CD8-positive, alpha-beta memory T cell (primary cell): ENCODE measurements at regions not wholly inside any gene's neighbourhood (a gene's known extent, or its start where the extent isn't known, plus 50 kb on each side); places are given as distances from the start of the nearest gene placed in this dataset.

Experiments used
- CTCF ChIA-PET: fragments of 350-600 bp; sonication (Branson Sonifier 250); formaldehyde crosslinking; loops from one replicate; lab custom pipeline; 2021; ENCODE audit warnings: antibody characterized with exemption; lab: Charles Lee
- POLR2A ChIA-PET: fragments of 350-600 bp; sonication (Branson Sonifier 250); formaldehyde crosslinking; loops from one replicate; lab custom pipeline; 2021; ENCODE audit warnings: antibody characterized with exemption; lab: Charles Lee
- DNase-seq, 5 donors: peaks; one replicate each; pipeline versions ENCODE4 v3.0.0 to v3.0.0-alpha.2; 2020 to 2022; ENCODE audit warnings: mixed read lengths in 1 of 5
- H3K27ac ChIP-seq: one replicate; pipeline ENCODE4 v1.7.0; 2013; ENCODE audit warnings: low read depth, mild to moderate bottlenecking, low read length, moderate library complexity
- H3K27me3 ChIP-seq: 2 replicates; pipeline ENCODE4 v1.7.0; 2013; ENCODE audit warnings: low read length, mild to moderate bottlenecking; ENCODE audit not compliant: insufficient read depth, poor library complexity, severe bottlenecking
- H3K36me3 ChIP-seq: 2 replicates; pipeline ENCODE4 v1.7.0; 2013; ENCODE audit warnings: mild to moderate bottlenecking, low read length, moderate library complexity; ENCODE audit not compliant: insufficient read depth
- H3K4me1 ChIP-seq: 2 replicates; pipeline ENCODE4 v1.7.0; 2013; ENCODE audit warnings: mild to moderate bottlenecking, low read length, moderate library complexity; ENCODE audit not compliant: insufficient read depth
- H3K4me3 ChIP-seq: 2 replicates; pipeline ENCODE4 v1.7.0; 2013; ENCODE audit warnings: mild to moderate bottlenecking, low read length
- H3K9me3 ChIP-seq: 2 replicates; pipeline ENCODE4 v1.7.0; 2013; ENCODE audit warnings: mild to moderate bottlenecking, low read length
- H3K27ac Mint-ChIP-seq, 8 donors: one replicate each; pipeline ENCODE4 v1.8.0; 2020 to 2021; ENCODE audit warnings: mixed read lengths in 8 of 8, mild to moderate bottlenecking in 6 of 8, inconsistent platforms in 3 of 8, moderate library complexity in 3 of 8
- H3K27me3 Mint-ChIP-seq, 2 donors: one replicate each; pipeline ENCODE4 v1.8.0; 2020 to 2021; ENCODE audit warnings: mixed read lengths in 2 of 2, mild to moderate bottlenecking in 1 of 2, moderate library complexity in 1 of 2
- H3K36me3 Mint-ChIP-seq, 3 donors: one replicate each; pipeline ENCODE4 v1.8.0; 2020 to 2021; ENCODE audit warnings: mixed read lengths in 3 of 3, inconsistent platforms in 1 of 3, mild to moderate bottlenecking in 1 of 3
- H3K4me1 Mint-ChIP-seq, 3 donors: one replicate each; pipeline ENCODE4 v1.8.0; 2020 to 2021; ENCODE audit warnings: mixed read lengths in 3 of 3, inconsistent platforms in 1 of 3, mild to moderate bottlenecking in 1 of 3
- H3K4me3 Mint-ChIP-seq, 7 donors: one replicate each; pipeline ENCODE4 v1.8.0; 2020 to 2021; ENCODE audit warnings: mixed read lengths in 7 of 7, mild to moderate bottlenecking in 6 of 7, moderate library complexity in 4 of 7, inconsistent platforms in 2 of 7
- H3K9me3 Mint-ChIP-seq, 5 donors: one replicate each; pipeline ENCODE4 v1.8.0; 2020 to 2022; ENCODE audit warnings: mixed read lengths in 5 of 5, mild to moderate bottlenecking in 3 of 5, moderate library complexity in 2 of 5, inconsistent platforms in 1 of 5

DNA sequence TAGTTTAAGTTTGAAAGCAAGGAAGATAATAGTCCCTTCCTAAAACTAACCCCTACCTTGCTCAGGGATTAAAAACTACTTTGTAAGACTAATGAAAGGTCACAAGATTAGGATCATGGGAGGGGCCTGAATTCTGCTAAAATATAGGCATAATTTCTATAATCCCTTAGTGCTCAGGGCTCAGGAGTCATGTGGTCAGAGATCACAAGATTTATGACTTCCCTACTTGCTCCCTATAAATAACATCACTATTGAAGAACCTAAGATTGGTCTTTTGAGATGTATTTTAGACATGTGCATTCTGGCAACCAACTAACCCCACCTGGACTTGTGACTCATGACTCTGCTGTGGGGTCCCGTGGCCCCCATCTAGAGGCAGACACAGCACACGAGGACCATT, 81.1 kb downstream of the STMND1 start:
- no peak for DNase-seq
- Mint-ChIP-seq H3K9me3 (peaks cover 0 to 4% (median 0%) of the 10 kb centered on the region in 5 donors), H3K36me3 (no peaks in the 10 kb centered on the region), H3K27ac (no peak overlapping the region), H3K4me1 (no peaks in the 10 kb centered on the region), H3K4me3 (no peak overlapping the region), H3K27me3 (peaks cover 21 to 28% of the 10 kb centered on the region in 2 donors)
- POLR2A ChIA-PET: no interaction called here
- Histone ChIP-seq H3K27me3 (no peaks in the 10 kb centered on the region), H3K27ac (no peak overlapping the region), H3K4me3 (no peak overlapping the region), H3K4me1 (no peaks in the 10 kb centered on the region), H3K9me3 (no peaks in the 10 kb centered on the region), H3K36me3 (no peaks in the 10 kb centered on the region)
- CTCF ChIA-PET: no interaction called here

DNA sequence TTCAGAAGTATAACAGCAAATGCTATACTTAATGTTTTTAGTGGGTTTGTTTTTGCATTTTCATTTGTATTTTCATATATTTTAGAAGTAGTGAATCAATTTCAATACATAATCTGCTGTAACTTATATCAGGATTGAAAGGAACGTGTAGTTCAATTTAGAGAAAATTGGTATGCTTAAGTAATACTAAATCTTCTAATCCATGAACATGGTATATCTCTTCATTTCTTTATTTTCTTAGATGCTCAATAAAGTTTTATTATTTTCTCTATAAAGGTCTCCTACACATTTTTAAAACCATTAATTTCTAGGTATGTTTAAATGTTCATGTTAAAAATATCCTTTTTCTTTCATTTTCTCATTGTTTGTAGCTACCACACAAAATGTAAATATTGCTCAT, 85.1 kb downstream of the STMND1 start:
- no peak for DNase-seq

DNA sequence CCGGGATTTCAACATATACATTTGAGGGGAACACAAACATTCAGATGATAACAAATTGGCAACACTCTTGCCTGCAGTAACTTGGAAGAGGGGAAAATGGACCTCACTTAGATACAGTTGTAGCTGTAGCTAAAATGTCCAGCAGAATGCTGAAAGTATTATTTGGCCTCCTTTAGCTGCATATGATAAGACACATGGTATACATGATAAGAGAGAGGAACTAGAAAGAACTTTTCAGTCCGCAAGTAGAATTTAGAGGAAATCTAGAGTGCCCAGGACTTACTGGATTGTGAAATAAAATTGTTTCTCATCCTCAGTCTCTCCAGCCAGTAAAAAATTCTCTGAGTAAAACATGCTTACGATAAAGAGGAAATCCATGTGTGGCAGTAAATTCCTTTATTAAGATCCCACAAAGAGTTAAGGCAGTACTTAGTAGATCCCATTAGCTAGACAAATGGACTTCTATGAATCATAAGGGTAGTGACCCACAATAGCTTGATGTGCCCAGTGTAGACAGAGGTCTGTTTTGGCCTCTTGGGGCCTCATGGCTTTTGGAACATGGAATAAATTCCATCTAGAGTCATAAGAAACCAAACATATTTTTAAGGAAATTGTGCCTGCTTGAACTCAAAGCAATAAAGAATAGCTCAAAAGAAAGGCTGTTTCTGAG, 87.9 kb upstream of the RBM24 start:
- Histone ChIP-seq H3K4me1 (no peaks in the 10 kb centered on the region), H3K4me3 (no peak overlapping the region), H3K27me3 (no peaks in the 10 kb centered on the region), H3K27ac (no peak overlapping the region), H3K36me3 (no peaks in the 10 kb centered on the region), H3K9me3 (no peaks in the 10 kb centered on the region)
- CTCF ChIA-PET: no interaction called here
- POLR2A ChIA-PET: no interaction called here
- H3K4me1 Mint-ChIP-seq: no peaks in the 10 kb centered on the region
- peaks cover 4 to 7% of the 10 kb centered on the region in 2 donors for H3K27me3 Mint-ChIP-seq
- H3K36me3 Mint-ChIP-seq: no peaks in the 10 kb centered on the region
- peaks cover 0 to 2% (median 0%) of the 10 kb centered on the region in 5 donors for H3K9me3 Mint-ChIP-seq
- DNase-seq: no peak
- no peak overlapping the region for H3K4me3 Mint-ChIP-seq
- no peak overlapping the region for H3K27ac Mint-ChIP-seq

More for the DNA sequence above, 85.1 kb downstream of the STMND1 start:
- Mint-ChIP-seq H3K4me3 (no peak overlapping the region), H3K9me3 (peaks cover 0 to 4% (median 0%) of the 10 kb centered on the region in 5 donors), H3K27ac (no peak overlapping the region), H3K27me3 (peaks cover 23 to 36% of the 10 kb centered on the region in 2 donors), H3K36me3 (no peaks in the 10 kb centered on the region), H3K4me1 (no peaks in the 10 kb centered on the region)
- H3K27ac ChIP-seq: no peak overlapping the region
- POLR2A ChIA-PET: no interaction called here
- CTCF ChIA-PET: no interaction called here
- H3K4me3 ChIP-seq: no peak overlapping the region
- H3K9me3 ChIP-seq: no peaks in the 10 kb centered on the region
- no peaks in the 10 kb centered on the region for H3K36me3 ChIP-seq
- no peaks in the 10 kb centered on the region for H3K4me1 ChIP-seq
- no peaks in the 10 kb centered on the region for H3K27me3 ChIP-seq

DNA sequence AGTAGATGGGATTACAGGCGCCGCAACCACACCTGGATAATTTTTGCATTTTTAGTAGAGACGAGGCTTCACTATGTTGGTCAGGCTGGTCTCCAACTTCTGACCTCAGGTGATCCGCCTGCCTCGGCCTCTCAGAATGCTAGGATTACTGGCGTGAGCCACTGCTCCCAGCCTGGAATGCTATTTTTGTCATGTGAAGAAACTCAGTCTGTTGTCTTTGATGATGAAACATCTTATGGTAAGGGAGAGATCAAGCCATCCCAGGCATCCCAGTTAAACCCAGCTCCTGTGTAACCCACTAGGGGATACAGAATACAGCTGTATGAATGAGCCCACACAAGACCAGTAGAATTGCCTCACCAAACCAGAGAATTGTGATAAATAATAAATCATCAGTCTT, 83.6 kb upstream of the RBM24 start:
- no peaks in the 10 kb centered on the region for H3K4me1 ChIP-seq
- H3K27ac Mint-ChIP-seq: no peak overlapping the region
- H3K4me3 ChIP-seq: no peak overlapping the region
- POLR2A ChIA-PET: no interaction called here
- no peak overlapping the region for H3K27ac ChIP-seq
- H3K36me3 ChIP-seq: no peaks in the 10 kb centered on the region
- peaks cover 6 to 11% of the 10 kb centered on the region in 2 donors for H3K27me3 Mint-ChIP-seq
- no peak overlapping the region for H3K4me3 Mint-ChIP-seq
- no peaks in the 10 kb centered on the region for H3K4me1 Mint-ChIP-seq
- H3K36me3 Mint-ChIP-seq: no peaks in the 10 kb centered on the region
- no peak for DNase-seq
- CTCF ChIA-PET: no interaction called here
- H3K9me3 ChIP-seq: no peaks in the 10 kb centered on the region
- no peaks in the 10 kb centered on the region for H3K27me3 ChIP-seq
- H3K9me3 Mint-ChIP-seq: peaks cover 0 to 2% (median 0%) of the 10 kb centered on the region in 5 donors

DNA sequence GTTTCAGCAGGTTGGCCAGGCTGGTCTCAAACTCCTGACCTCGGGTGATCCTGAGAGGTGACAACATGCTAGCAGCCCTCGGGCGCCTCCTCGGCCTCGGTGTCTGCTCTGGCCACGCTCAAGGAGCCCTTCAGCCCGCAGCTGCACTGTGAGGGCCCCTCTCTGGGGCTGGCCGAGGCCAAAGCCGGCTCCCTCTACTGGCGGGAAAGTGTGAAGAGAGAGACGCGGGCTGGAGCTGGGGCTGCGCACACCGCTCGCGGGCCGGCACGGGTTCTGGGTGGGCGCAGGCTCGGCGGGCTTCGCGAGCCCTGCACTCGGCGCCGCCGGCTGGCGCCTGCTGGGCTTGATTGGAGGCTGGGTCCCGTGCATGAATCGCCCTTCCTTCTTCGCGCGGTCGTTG, 80.8 kb upstream of the RBM24 start:
- Mint-ChIP-seq H3K36me3 (no peaks in the 10 kb centered on the region), H3K27ac (no peak overlapping the region), H3K4me3 (no peak overlapping the region), H3K27me3 (peaks cover 8 to 18% of the 10 kb centered on the region in 2 donors), H3K9me3 (peaks cover 0 to 3% (median 0%) of the 10 kb centered on the region in 5 donors), H3K4me1 (no peaks in the 10 kb centered on the region)
- ChIA-PET POLR2A (no interaction called here), CTCF (no interaction called here)
- Histone ChIP-seq H3K9me3 (no peaks in the 10 kb centered on the region), H3K36me3 (no peaks in the 10 kb centered on the region), H3K4me3 (no peak overlapping the region), H3K4me1 (no peaks in the 10 kb centered on the region), H3K27me3 (no peaks in the 10 kb centered on the region), H3K27ac (no peak overlapping the region)
- DNase-seq: no peak

DNA sequence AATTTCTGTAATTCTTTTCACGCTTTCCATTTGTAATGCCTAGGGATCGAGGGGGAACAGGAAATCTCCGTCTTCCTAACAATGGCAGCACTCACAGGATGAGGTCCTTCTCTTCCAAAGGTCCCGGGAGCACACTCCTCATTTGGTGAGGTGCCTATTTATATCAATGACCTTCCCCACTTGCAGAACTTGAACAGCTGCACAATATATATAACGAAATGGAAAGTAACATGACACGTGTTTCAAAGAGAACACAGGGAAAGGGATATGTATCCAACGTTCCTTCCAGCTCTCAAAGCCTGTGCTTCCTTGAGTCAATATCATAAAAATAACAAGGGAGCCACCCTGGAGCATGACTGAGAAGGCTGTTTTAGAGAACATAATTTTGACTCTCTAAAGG, 78.6 kb upstream of the RBM24 start:
- Histone ChIP-seq H3K27ac (no peak overlapping the region), H3K4me1 (no peaks in the 10 kb centered on the region), H3K4me3 (no peak overlapping the region), H3K27me3 (no peaks in the 10 kb centered on the region), H3K36me3 (no peaks in the 10 kb centered on the region), H3K9me3 (no peaks in the 10 kb centered on the region)
- CTCF ChIA-PET: no interaction called here
- Mint-ChIP-seq H3K4me3 (no peak overlapping the region), H3K27me3 (peaks cover 10 to 21% of the 10 kb centered on the region in 2 donors), H3K27ac (no peak overlapping the region), H3K9me3 (peaks cover 0 to 6% (median 0%) of the 10 kb centered on the region in 5 donors), H3K36me3 (no peaks in the 10 kb centered on the region), H3K4me1 (no peaks in the 10 kb centered on the region)
- no peak for DNase-seq
- POLR2A ChIA-PET: no interaction called here

DNA sequence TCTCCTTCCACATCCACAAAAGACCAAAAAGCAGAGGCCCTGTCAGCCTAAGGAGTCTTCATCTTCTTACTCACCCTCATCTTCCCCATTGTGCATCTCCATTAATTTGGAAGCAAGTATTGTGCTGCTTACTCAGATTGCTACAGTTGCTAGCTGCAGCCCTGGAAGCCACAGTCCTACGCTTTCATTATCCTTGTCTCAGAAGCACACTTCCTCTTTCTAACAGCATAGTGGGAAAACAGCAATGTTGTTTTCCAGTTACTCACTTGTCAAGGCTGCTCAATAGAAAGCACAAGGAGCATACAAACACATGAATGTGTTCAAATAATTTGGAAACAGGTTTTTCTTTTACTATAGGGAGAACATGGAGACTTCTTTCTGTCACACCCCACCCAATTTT, 76.6 kb upstream of the RBM24 start:
- Mint-ChIP-seq H3K36me3 (no peaks in the 10 kb centered on the region), H3K27ac (no peak overlapping the region)
- POLR2A ChIA-PET: no interaction called here

DNA sequence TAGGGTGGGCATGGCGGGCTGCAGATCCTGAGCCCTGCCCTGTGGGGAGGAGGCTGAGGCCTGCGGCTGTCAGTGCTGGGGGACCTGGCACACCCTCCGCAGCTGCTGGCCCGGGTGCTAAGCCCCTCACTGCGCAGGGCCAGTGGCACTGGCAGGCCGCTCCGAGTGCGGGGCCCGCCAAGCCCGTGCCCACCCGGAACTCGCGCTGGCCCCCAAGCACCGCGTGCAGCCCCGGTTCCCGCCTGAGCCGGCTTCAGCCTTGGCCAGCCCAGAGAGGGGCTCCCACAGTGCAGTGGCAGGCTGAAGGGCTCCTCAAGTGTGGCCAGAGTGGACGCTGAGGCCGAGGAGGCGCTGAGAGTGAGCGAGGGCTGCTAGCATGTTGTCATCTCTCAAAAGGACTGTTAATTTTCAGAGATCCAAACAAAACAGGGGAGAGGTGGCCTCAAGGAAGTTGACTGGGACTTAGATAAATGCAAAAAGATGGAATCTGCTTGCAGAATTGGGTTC, 74.5 kb upstream of the RBM24 start:
- Mint-ChIP-seq H3K27me3 (peaks cover 8 to 12% of the 10 kb centered on the region in 2 donors), H3K4me3 (no peak overlapping the region), H3K4me1 (no peaks in the 10 kb centered on the region), H3K36me3 (no peaks in the 10 kb centered on the region), H3K27ac (no peak overlapping the region), H3K9me3 (peaks cover 0 to 6% (median 0%) of the 10 kb centered on the region in 5 donors)
- Histone ChIP-seq H3K36me3 (no peaks in the 10 kb centered on the region), H3K9me3 (no peaks in the 10 kb centered on the region), H3K27ac (no peak overlapping the region), H3K4me3 (no peak overlapping the region), H3K4me1 (no peaks in the 10 kb centered on the region), H3K27me3 (no peaks in the 10 kb centered on the region)
- ChIA-PET CTCF (no interaction called here), POLR2A (no interaction called here)
- DNase-seq: no peak

More for the DNA sequence above, 76.6 kb upstream of the RBM24 start:
- H3K4me1 Mint-ChIP-seq: no peaks in the 10 kb centered on the region
- no peak overlapping the region for H3K4me3 Mint-ChIP-seq
- Histone ChIP-seq H3K9me3 (no peaks in the 10 kb centered on the region), H3K36me3 (no peaks in the 10 kb centered on the region), H3K4me1 (no peaks in the 10 kb centered on the region), H3K4me3 (no peak overlapping the region), H3K27me3 (no peaks in the 10 kb centered on the region), H3K27ac (no peak overlapping the region)
- H3K9me3 Mint-ChIP-seq: peaks cover 0 to 6% (median 0%) of the 10 kb centered on the region in 5 donors
- CTCF ChIA-PET: no interaction called here
- no peak for DNase-seq
- peaks cover 6 to 16% of the 10 kb centered on the region in 2 donors for H3K27me3 Mint-ChIP-seq
